ENCODE measurements at regions not wholly inside any gene's neighbourhood (a gene's known extent, or its start where the extent isn't known, plus 50 kb on each side); places are given as distances from the start of the nearest gene placed in this dataset.

- TF ChIP-seq CTCF (tag by site-specific recombination; IDR thresholded peaks at IDR 0.05), result no peak
- no peak for TF ChIP-seq BCL11A (tag by site-specific recombination; IDR thresholded peaks at IDR 0.05; ENCODE audit: low read depth)
- no peak for TF ChIP-seq ZNF155 (tag by site-specific recombination; IDR thresholded peaks at IDR 0.05)
Observed at GRCh38 chr12:60419986-60420385, 824.2 kb downstream of the SLC16A7 start.

Measured in HEK293 (cell line).